ENCODE measurements at regions not wholly inside any gene's neighbourhood (a gene's known extent, or its start where the extent isn't known, plus 50 kb on each side); places are given as distances from the start of the nearest gene placed in this dataset.
"Not testable (repeated sequence)": the region's sequence is repeated elsewhere in the genome, so short reads cannot be mapped to it uniquely, and the experiment has no call there.

- DNase-seq = no peak
These were observed 304.4 kb upstream of the ZC3H15 start for GRCh38 chr2:186181625-186182024.

- not testable (repeated sequence) for DNase-seq
These were observed 303.7 kb upstream of the ZC3H15 start for GRCh38 chr2:186182366-186182765.

GRCh38 chr2:186183406-186183805 lies 302.7 kb upstream of the ZC3H15 start:
- no peak for DNase-seq

GRCh38 chr2:186187854-186188253 lies 298.2 kb upstream of the ZC3H15 start:
- DNase-seq = no peak

DNA sequence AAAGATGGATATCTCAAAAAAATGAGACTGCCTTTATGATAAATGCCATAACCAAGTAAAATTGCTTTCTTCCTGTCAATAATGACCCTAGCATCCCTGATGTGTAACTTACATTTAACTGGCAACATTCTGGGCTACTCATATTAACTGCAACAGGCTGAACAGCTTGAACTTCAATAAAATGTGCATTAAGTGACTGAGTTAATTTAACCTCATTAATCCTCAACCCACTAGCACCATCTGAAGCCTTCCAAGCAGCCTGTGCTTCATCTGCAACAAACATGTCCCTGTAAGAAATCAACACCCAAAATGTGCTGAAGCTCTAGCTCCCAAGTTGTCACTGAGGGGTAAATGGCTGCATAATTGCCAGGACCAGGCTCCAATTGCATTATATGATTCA lies 296.2 kb upstream of the ZC3H15 start:
- no peak for DNase-seq

GRCh38 chr2:186195696-186196095 lies 290.4 kb upstream of the ZC3H15 start:
- no peak for DNase-seq

DNA sequence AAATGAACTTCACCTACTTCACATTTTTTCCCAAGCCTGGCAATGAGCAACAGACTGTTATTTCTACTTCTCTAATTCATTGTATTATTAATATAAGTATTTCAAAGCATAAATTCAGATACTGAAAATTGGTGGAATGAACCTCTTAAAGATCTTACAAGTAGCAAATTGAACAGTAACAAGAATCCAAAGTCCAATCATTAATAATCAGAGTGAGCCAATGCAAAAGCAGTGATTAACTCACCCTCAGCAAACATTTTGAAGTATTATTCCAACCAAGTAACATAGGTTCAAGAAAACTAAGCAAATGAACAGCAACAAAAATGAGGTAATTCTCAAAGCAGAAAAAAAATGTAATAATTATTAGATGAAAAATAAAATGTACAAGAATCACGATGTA lies 288.1 kb upstream of the ZC3H15 start:
- DNase-seq = no peak

DNA sequence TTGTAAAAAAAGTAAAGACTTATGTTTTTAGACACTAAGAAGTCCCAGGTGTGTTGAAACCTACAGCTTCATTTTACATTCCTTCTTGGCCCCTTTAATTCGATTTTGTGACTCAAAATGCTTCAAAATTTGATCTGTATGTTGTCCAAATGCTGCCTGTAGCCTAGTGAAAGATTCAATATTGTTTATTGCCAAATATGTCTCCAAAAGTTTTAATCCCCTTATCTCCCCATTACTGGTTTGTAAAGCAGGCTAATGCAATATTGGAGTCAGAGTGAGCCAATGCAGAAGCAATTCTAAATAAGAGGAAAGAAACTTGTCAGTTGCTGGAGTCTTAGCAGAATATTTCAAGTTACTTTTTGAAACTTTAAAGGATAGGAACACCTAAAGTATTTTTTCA lies 287.0 kb upstream of the ZC3H15 start:
- DNase-seq = no peak

DNA sequence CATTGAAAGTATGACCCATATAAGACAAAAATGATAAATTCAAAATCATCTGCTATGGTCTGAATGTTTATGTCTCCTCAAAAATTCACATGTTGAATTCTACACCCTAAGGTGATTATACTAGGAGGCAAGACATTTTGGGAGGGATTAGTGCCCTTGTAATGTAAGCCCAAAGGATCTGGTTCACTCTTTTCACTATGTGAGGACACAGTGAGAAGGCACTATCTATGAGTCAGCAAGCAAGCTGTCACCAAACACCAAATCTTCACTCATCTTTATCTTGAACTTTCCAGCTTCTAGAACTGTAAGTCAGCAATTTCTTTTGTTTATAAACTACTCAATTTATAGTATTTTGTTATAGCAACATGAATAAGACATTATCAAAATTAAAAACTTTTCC lies 284.7 kb upstream of the ZC3H15 start:
- no peak for DNase-seq

GRCh38 chr2:186205254-186205911 lies 280.7 kb upstream of the ZC3H15 start:
- DNase-seq = no peak

- DNase-seq = no peak
These were observed 276.5 kb upstream of the ZC3H15 start for GRCh38 chr2:186209532-186209931.

- DNase-seq = no peak
These were observed 265.7 kb upstream of the ZC3H15 start for GRCh38 chr2:186220409-186220808.

DNA sequence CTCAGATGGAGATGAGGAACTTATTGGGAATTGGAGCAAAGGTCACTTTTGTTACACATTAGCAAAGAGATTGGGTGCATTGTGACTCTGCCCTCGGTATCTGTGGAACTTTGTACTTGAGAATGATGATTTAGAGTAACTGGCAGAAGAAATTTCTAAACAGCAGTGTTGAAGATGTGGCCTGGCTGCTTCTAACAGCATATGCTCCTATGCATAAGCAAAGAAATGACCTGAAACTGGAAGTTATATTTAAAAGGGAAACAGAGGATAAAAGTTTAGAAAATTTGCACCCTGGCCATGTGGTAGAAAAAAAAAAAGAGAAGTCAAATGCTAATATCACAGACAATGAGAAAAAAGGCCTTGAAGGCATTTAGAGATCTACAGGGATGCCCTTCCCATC lies 256.8 kb upstream of the ZC3H15 start:
- no peak for DNase-seq

DNA sequence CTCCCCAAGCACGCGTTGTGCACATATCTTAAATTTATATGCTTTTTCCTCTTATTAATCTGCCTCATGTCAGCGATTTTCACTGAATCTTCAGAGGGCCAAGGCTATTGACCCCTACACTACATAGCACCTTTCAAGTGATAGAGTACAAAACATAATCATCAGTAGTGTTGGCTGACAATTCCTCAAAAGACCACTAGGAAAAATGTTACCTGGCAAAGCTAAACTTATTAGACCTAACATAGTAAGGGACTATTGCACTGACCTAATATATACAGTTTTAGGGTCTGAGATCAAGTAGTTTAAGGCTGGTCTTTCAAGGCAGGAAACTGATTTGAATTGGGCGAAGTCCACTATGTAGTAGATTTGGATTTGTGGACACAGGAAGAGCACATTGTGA lies 244.2 kb upstream of the ZC3H15 start:
- DNase-seq = no peak

GRCh38 chr2:186254759-186255158 lies 231.3 kb upstream of the ZC3H15 start:
- no peak for DNase-seq

DNA sequence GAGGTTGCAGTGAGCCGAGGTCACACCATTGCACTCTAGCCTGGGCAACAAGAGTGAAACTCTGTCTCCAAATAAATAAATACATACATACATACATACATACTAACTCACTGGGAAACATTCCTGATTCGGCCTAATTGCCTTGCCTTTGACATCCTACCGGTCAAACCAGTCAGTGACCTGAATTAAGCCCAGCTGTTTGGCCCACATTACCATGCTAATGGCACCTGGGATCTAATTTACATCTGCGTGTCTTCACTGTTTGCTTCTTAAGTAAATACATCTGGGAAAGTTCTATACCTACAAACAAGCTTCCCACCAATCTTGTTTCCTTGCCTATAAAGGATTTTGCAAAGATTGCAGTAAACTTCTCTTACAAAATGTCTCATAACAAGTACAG lies 230.2 kb upstream of the ZC3H15 start:
- no peak for DNase-seq

DNA sequence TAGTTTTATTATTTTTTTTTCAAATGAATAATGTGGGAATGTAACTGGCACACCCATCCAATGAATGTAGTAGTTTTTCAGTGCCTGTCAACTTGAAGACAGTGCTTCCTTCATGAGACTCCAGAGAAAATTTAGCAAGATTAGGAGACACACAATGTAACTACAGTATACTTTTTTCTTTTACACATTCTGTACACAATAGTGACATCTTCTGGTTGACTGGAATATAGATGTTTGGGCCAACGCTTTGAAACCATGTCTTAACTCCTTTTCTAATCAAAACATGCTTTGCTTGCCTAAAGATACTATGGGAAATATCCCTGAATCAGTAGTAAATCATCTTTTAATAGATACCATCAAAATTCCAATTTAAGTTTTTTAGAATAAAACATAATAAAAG lies 229.5 kb upstream of the ZC3H15 start:
- DNase-seq = peak; percentile 7 to 32

GRCh38 chr2:186263673-186264250 lies 222.3 kb upstream of the ZC3H15 start:
- no peak for DNase-seq

- DNase-seq = no peak
These were observed 216.5 kb upstream of the ZC3H15 start for GRCh38 chr2:186269536-186269935.

DNA sequence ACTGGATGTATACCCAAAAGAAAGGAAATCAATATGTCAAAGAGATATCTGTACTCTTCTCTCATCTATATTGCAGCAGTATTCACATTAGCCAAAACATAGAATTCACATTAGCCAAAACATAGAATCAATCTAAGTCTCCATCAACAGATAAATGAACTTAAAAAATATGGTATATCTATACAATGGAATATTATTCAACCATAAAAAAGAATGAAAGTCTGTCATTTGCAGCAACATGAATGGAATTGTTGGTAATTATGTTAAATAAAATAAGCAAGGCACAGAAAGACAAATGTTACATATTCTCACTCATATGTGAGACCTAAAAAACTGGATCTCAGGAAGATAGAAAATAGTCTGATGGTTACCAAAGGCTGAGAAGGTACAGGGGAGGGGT lies 212.1 kb upstream of the ZC3H15 start:
- no peak for DNase-seq

GRCh38 chr2:186274936-186275575 lies 211.0 kb upstream of the ZC3H15 start:
- DNase-seq = no peak

DNA sequence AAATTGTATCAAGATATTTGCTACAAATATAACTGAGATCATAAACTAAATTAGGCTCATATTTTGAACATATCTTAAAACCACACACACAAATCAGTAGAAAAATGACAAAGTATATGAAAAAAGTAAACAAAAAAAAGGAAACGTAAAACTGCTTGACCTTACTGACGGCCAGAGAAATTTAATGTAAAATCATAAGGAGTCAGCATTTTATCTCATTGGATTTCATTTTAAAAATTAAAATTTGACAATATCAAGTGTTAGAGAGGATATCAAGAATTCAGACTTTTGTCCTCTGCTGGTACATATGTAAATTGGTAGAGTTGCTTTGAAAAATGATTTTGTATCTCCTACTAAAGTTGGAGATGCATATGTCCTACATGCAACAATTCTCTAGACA lies 209.2 kb upstream of the ZC3H15 start:
- no peak for DNase-seq

- DNase-seq = no peak
These were observed 204.3 kb upstream of the ZC3H15 start for GRCh38 chr2:186281726-186282125.

Measured in right lung (tissue), 2 donors.